HG03565 (cell line): ENCODE measurements at regions not wholly inside any gene's neighbourhood (a gene's known extent, or its start where the extent isn't known, plus 50 kb on each side); places are given as distances from the start of the nearest gene placed in this dataset.
"Not testable (repeated sequence)": the region's sequence is repeated elsewhere in the genome, so short reads cannot be mapped to it uniquely, and the experiment has no call there.

Experiments used
- ATAC-seq: cut with Tn5 transposase; IDR thresholded peaks from one replicate; pipeline ENCODE4 v1.9.1; 2021; ENCODE audit warnings: mild to moderate bottlenecking, moderate library complexity; ENCODE audit not compliant: unreplicated experiment

- ATAC-seq = not testable (repeated sequence)
These were observed 57.0 kb upstream of the NEUROD1 start for GRCh38 chr2:181737302-181737701.

DNA sequence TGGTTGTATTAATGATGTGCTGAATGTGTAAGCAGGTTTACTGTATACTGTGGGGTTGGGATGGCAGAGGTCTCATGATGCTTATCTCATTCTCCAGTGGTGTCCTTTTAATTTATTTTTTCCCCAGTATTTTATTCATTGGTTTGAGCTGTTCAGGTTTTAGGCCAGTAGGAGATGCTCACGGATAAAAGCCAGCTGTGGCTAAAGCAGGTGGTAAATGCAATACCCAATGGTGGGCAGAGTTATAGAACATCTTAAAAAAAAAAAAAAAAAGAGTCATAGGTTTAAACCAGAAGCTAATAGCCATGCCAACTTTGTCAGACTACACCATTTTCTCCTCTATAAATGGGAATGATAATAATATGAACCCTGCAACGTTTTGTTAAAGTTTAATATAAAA lies 57.8 kb upstream of the NEUROD1 start:
- no peak for ATAC-seq

DNA sequence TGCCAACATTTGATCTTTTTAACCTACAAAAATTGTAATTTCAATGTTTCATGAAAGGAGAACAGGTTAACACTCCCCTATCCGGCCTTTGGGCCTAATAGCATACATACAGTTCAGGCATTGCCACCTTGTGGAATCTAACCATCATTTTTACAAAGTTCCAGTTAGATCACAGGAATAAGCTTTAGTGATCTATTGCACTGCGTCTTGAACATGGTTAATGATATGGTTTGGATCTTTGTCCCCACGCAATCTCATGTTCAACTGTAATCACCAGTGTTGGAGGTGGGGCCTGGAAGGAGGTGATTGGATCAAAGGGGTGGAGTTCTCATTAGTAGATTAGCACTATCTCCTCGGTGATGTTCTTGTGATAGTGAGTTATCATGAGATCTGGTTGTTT lies 58.2 kb upstream of the NEUROD1 start:
- no peak for ATAC-seq

GRCh38 chr2:181741756-181742155 lies 61.4 kb upstream of the NEUROD1 start:
- no peak for ATAC-seq

DNA sequence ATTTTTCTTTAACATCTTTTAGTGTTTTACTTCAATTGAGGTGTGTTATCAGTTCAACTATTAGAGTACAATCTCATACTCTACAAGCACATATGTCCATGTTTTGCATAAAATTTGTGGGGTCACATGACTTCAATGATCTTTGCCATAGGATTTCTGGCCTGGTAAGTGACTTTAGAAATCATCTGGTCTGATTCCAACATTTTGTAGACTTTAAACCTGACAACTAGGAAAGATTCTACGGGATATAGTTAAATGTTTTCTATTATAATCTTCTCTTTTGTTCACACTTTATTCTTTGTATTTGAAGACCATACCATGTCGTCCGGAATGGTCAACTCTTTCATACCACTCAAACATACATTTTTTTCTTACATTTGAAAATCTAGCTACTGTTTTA lies 62.0 kb upstream of the NEUROD1 start:
- ATAC-seq = no peak

- ATAC-seq = peak; percentile 65
These were observed 62.8 kb upstream of the NEUROD1 start for GRCh38 chr2:181742922-181743722.

GRCh38 chr2:181743723-181744031 lies 63.4 kb upstream of the NEUROD1 start:
- ATAC-seq = no peak

DNA sequence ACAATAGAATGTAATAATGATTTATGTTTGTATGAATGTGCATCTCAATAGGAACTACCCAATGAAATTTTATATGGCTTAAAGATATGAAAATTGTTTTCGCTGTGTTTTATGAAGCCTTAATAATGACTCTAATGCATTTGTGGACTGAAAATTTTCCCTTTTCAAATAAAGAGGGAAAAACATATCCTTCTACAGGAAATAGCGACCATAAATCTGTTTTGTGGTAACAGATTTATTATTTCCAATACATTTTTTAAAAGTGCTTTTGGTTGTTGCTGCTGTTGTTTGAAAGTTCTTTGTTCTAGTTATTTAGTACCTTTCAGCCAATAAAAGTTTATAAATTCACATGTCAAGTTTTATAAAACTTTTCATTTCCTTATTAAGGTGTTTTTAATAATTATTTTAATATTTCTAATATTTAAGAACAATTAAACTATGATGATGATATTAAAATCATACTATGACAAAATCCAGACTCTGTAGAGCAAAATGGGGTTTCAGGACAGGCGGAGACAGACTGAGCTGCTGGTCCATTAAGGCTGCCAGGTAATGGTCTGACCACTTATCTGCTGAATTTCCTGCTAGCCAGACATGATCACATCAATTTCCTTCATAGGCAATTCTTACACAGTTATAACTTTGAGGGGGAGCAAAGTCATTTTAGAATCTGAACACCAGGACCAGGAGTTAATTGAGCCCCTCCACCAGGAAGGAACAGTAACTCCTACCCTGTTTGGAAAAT lies 65.7 kb upstream of the NEUROD1 start:
- ATAC-seq = no peak

DNA sequence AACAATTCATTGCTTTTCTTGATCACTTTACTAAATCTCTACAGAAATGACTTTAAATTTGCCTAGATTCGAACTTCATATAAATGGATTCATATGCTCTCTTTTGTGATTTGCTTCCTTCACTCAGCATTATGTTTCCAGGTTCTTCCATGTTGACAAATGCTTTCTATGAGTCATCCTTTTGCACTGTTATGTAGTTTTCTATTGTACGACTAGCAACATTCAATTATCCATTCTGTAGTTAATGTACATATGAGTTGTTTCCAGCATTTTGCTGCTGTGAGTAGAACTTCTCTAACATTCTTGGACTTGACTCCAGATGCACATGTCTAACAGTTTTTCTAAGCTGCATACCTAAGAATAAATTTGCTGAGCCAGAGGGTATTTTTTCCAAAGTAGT lies 66.5 kb upstream of the NEUROD1 start:
- no peak for ATAC-seq

- no peak for ATAC-seq
These were observed 70.0 kb upstream of the NEUROD1 start for GRCh38 chr2:181750305-181750704.

DNA sequence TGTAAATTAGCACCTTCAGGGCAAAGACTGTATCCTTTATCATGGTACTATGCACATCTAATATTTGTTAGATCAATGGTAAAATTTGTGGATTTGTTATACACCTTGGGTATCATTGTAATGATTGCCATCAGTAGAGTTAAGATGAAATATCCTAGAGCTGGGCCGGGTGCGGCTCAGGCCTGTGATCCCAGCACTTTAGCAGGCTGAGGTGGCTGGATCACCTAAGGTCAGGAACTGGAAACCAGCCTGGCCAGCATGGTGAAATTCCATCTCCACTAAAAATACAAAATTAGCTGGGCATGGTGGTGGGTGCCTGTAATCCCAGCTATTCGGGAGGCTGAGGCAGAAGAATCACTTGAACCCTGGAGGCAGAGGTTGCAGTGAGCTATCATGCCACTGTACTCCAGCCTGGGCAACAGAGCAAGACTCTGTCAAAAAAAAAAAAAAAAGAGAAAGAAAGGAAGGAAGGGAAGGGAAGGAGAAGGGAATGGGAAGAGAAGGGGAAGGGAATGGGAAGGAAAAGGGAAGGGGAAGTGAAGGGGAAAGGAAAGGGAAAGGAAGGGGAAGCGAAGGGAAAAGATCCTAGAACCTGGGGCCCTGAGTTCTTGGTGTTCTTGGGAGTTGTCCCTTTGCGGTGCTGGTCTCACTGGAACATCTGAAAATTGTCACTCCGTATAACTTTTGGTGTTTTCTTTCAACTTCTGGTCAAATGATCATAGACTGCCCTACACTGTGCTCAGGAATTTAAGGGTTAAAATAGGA lies 71.1 kb upstream of the NEUROD1 start:
- ATAC-seq = no peak

GRCh38 chr2:181752301-181752700 lies 72.0 kb upstream of the NEUROD1 start:
- no peak for ATAC-seq

GRCh38 chr2:181753686-181754085 lies 73.4 kb upstream of the NEUROD1 start:
- ATAC-seq = no peak

GRCh38 chr2:181754105-181754504 lies 73.8 kb upstream of the NEUROD1 start:
- no peak for ATAC-seq

DNA sequence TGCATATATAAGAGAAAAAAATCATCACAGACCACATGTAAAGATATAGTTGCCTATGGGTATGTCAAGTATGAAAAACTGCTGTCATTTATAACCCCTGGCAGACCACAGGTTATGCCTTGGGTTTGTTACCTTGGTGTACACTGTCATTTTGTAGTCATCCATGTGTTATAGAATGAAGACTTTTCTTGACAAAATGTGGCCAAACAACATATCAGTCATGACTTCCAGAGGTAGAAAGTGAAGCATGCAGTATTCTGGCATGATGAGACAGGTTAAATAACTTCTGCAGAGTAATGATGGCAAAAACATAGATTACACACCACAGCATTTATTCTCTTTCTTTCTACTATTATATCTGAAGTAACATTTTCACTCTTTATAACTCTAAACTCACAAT lies 74.9 kb upstream of the NEUROD1 start:
- no peak for ATAC-seq

- ATAC-seq = no peak
These were observed 80.2 kb upstream of the NEUROD1 start for GRCh38 chr2:181760521-181760920.

DNA sequence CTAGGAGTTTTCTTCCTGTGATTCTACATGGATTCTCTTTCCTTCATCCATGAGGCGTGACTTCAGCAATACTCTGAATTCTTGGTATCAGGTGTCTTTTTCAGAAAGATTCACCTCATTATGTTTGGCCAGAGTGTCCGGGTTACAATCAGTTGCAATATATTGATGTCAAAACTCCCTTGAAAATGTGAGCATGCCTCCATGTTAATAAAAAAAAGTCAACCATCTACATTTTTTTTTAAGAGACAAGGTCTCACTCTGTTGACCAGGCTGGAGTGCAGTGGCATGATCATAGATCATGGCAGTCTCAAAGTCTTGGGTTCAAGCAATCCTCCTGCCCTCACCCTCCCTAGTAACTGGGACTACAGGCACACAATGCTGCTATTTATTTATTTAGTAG lies 80.9 kb upstream of the NEUROD1 start:
- ATAC-seq = no peak

- no peak for ATAC-seq
These were observed 81.7 kb upstream of the NEUROD1 start for GRCh38 chr2:181762000-181762399.

- ATAC-seq = no peak
These were observed 82.5 kb upstream of the NEUROD1 start for GRCh38 chr2:181762848-181763247.

DNA sequence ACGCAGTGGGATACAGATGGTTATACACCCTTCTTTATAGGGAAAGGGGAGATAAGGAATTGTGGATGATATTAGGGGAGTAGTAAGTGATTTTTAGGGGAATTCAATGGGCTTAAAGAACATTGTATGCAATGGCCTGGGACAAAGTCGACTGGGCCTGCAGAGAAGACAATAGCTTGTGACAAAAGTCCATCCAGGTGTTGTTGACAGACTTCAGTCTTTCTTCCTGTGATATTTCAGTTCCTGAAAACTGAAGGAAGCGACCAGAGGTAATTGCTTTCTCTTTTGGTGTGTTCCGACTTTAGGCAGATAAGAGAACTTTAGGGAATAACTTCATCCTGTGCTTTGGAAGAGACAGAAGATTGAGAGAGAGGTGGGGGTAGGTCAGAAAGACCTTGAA lies 83.1 kb upstream of the NEUROD1 start:
- no peak for ATAC-seq

- no peak for ATAC-seq
These were observed 84.0 kb upstream of the NEUROD1 start for GRCh38 chr2:181764095-181764963.
